RPMI8226 (cell line): ENCODE measurements at regions not wholly inside any gene's neighbourhood (a gene's known extent, or its start where the extent isn't known, plus 50 kb on each side); places are given as distances from the start of the nearest gene placed in this dataset.
"Not testable (repeated sequence)": the region's sequence is repeated elsewhere in the genome, so short reads cannot be mapped to it uniquely, and the experiment has no call there.

Source experiments
- DNase-seq: peaks from one replicate; pipeline ENCODE4 v3.0.0-alpha.2; 2015

DNA sequence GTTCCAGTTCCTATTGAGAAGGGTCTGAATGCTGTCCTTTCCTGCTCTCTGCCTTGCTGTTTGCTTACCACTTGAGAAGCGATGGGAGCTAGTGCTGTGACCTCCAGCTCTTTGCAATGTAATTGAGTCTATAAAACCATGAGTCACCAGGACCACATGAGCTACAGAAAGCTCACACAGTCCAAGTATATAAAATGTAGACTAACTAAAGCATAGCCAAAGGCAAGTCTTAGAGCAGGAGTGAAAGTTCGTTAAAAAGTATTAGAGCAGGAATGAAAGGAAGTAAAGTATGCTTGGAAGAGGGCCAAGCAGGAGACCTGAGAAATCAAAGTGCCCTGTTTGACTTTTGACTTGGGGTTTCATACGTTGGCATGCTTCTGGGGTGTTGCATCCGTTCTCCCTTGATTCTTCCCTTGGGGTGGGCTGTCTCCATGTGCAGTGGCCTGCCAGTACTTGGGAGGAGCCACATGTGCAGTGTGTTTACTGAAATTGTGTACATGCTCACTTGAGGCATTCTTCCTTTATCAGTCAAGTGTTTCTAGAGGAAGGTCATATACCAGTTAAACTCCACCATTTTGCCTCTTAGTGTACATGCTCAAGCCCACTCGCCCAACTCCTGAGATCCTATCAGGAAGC is 71.3 kb upstream of the KIT start:
- no peak for DNase-seq

DNA sequence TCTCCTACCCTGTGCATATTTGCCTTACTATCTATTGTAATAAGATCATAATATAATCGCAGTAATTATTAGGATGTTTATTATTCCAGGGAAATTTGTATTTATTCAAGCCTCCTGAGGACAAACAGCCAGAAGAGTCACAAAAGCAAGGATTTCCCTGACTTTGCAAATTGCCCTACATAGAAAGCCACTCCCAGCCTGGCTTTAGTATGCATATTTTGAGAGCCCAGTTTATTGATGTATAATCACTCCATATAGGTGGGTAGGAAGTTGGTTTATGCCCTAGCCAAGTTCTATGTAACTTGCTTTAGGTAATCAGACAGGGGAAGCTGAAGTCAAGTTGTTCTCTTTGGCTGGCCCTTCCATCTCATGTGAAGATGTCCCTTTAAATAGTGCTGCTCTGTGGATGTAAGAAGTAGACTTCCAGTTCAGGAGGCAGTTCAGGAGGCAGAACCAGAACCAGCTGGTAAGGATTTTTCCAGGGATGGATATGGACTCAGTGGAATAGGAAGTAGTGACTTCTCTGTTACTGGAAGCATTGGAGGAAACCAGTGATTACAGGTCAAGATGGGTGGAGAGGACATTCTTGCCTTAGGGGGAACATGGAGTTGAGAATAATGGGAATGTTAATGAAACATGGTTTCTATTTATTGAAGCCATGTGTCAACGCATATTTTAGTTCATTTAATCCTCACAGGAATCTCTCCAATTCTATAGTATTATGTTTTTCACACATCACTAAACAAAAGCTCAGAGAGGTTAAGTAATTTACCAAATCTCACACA is 70.5 kb upstream of the KIT start:
- no peak for DNase-seq

DNA sequence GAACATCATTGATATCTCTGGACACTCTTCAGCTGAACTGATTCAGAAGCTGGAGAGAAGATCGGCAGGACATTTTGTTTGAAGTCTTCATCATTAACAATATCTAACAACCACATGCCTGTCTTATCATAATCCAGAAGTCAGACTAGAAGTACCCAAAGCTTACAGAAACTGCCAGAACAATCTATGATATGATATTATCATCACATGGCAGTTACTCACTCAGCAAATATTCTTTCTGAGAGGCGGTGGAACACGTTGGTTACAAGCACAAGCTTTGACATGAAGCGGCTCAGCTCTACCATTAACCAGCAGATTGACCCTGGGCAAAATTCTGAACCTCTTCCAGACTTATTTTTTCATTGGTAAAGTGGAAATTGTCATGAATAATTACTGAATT is 69.4 kb upstream of the KIT start:
- DNase-seq, result no peak

DNA sequence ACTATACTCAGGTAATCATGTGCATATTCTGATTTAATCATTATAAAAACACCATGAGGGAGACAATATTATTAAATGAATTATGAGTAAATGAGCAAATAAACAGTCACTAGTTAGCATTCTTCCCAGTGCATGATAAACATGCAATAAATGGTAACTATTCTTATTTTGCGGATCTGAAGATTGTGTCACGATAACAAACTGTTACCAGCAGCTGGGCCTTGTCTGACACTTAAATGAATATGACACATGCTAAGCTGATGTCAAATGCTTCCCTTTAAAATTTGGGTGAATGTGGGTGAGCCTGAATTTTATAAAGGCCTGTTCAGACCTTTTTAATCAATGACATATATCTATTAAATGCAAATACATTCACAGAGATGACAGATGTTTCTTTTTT is 68.2 kb upstream of the KIT start:
- DNase-seq, result no peak

DNA sequence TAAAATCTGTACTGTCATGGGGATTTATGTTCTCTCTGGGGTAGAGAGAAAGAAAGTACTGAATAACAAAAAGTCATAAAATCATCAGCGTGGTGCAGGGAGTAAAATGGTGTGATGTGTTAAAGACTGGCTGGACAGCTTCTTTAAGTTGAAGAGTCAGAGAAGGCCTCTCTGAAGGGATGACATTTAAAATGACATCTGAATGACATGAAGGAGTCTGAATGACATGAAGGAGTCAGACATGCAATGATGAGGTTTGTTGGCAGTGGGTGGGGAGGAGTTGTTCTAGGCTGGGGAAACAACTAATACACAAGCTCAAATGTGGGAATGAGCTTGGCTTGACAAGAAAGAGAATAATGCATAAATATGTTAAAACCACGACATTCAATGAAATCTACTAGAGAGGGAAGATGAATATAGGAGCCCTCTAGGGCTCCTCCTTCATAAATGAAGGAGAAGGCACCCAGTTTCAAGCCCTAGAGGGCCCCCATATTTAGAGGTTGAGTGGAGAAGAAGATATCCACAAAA is 63.9 kb upstream of the KIT start:
- no peak for DNase-seq

DNA sequence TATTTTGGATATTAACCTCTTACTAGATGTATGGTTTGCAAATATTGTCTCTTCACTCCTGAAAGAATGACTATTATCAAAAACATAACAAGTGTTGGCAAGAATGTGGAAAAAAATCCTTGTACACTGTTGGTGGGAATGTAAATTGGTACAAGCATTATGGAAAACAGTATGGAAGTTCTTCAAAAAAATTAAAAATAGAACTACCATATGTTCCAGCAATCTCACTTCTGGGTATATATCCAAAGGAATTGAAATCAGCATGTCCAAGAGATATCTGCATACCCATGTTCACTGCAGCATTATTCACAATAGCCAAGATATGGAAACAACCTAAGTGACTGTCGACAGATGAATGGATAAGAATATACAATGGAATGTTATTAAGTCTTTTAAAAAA is 61.6 kb upstream of the KIT start:
- no peak for DNase-seq

DNA sequence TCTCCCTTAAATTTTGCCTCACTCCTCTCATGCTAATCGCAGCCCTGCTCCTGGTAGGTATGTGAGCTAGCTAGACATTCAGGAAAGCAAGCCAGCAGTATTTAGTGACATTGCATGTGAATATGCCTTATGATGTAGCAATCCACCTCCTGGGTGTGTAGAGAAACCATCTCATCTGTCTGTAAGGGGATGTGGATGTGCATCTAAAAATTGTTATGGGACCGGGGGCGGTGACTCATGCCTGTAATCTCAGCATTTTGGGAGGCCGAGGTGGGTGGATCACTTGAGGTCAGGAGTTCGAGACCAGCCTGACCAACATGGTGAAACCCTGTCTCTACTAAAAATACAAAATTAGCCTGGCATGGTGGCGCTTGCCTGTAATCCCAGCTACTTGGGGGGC is 60.1 kb upstream of the KIT start:
- DNase-seq, result not testable (repeated sequence)

DNA sequence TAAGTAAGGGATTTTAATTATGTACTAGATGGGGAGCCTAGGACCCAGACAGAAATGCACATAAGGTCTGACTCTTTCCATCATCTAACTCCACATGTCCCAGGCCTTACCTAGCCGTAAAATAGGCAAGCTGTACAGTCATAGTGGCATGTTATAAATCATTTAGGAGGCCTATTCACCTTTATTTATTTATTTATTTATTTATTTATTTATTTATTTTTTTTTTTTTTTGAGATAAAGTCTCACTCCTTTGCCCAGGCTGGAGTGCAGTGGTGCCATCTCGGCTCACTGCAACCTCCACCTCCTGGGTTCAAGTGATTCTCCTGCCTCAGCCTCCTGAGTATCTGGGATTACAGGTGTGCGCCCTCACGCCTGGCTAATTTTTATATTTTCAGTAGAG is 55.6 kb upstream of the KIT start:
- not testable (repeated sequence) for DNase-seq

DNA sequence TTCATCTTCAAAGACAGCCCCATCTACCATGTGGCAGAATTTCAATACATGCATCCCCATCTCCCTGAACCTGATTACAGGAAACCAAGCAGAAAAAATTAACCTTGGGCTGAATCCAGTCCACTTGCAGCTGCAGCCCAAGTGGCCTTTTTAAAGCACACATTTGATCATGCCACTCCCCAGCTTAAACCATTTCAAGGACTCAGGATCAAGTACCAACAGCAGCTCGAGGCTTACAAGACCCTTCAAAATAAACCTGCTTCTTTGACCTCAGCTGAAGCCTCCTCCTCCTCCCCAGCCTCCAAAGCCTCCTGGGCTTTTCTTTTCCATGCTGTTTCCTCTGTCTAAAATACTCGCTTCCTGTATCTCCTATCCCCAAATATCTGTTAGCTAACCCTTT is 50.7 kb upstream of the KIT start:
- DNase-seq, result no peak

DNA sequence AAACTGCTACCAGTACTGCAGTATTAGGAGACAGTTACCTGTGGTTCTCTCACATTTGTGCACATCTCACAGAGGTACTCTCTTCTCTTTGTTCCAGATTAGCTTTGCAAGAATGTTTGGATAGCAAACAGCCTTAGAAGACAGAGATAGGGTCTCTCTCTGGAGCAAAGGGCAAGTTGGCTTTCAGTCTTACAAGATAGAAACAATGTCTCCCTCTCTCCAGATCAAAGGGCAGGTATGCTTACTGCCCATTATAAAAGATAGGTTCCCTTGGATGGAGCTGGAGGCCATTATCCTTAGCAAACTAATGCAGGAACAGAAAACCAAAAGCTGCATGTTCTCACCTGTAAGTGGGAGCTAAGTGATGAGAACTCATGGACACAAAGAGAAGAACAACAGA is 50.2 kb upstream of the KIT start:
- no peak for DNase-seq
